ENCODE measurements at regions not wholly inside any gene's neighbourhood (a gene's known extent, or its start where the extent isn't known, plus 50 kb on each side); places are given as distances from the start of the nearest gene placed in this dataset.

- peak overlapping the region in 1 of 4 donors; percentile 1 for H3K27ac ChIP-seq
Measured at GRCh38 chr12:74791365-74791764, 253.7 kb downstream of the ATXN7L3B start.

GRCh38 chr12:74794522-74794921, 256.9 kb downstream of the ATXN7L3B start:
- H3K4me3 ChIP-seq: no peak overlapping the region
- TF ChIP-seq POLR2A (IDR thresholded peaks at IDR 0.05): no peak
- TF ChIP-seq, protein P1, sequence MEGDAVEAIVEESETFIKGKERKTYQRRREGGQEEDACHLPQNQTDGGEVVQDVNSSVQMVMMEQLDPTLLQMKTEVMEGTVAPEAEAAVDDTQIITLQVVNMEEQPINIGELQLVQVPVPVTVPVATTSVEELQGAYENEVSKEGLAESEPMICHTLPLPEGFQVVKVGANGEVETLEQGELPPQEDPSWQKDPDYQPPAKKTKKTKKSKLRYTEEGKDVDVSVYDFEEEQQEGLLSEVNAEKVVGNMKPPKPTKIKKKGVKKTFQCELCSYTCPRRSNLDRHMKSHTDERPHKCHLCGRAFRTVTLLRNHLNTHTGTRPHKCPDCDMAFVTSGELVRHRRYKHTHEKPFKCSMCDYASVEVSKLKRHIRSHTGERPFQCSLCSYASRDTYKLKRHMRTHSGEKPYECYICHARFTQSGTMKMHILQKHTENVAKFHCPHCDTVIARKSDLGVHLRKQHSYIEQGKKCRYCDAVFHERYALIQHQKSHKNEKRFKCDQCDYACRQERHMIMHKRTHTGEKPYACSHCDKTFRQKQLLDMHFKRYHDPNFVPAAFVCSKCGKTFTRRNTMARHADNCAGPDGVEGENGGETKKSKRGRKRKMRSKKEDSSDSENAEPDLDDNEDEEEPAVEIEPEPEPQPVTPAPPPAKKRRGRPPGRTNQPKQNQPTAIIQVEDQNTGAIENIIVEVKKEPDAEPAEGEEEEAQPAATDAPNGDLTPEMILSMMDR (IDR thresholded peaks at IDR 0.05 in 4 of 5, conservative IDR thresholded peaks at IDR 0.05 in 1 of 5): no peak
- no peak for ATAC-seq
- intact Hi-C loops (cut with DNase I; ENCODE audit: low total_unique reads) (no loop called here), in situ Hi-C loops (cut with MboI; ENCODE audit: low sequenced_read_pairs in 4 of 4) (no loop called here)
- no peak for DNase-seq
- H3K36me3 ChIP-seq: no peaks in the 10 kb centered on the region
- peaks cover 0 to 4% of the 10 kb centered on the region in 2 donors for H3K4me1 ChIP-seq
- H3K27ac ChIP-seq: no peak overlapping the region
- H3K9me3 ChIP-seq: no peaks in the 10 kb centered on the region
- no peaks in the 10 kb centered on the region for H3K27me3 ChIP-seq

More at GRCh38 chr12:74791365-74791764, 253.7 kb downstream of the ATXN7L3B start:
- Histone ChIP-seq H3K27me3 (no peaks in the 10 kb centered on the region), H3K9me3 (no peaks in the 10 kb centered on the region), H3K4me1 (peaks cover 0 to 4% of the 10 kb centered on the region in 2 donors), H3K4me3 (no peak overlapping the region), H3K36me3 (no peaks in the 10 kb centered on the region)
- in situ Hi-C loops (cut with MboI; ENCODE audit: low sequenced_read_pairs in 4 of 4): no loop called here
- DNase-seq (peak in 1 of 2 donors; percentile 19), ATAC-seq (peak; percentile 12 to 68)
- intact Hi-C loops (cut with DNase I; ENCODE audit: low total_unique reads): no loop called here
- no peak for TF ChIP-seq POLR2A (IDR thresholded peaks at IDR 0.05)
- TF ChIP-seq, protein P1 (IDR thresholded peaks at IDR 0.05 in 4 of 5, conservative IDR thresholded peaks at IDR 0.05 in 1 of 5): no peak

GRCh38 chr12:74801625-74802024, 264.0 kb downstream of the ATXN7L3B start:
- intact Hi-C loops (cut with DNase I; ENCODE audit: low total_unique reads): no loop called here
- TF ChIP-seq POLR2A (IDR thresholded peaks at IDR 0.05): no peak
- TF ChIP-seq, protein P1 (IDR thresholded peaks at IDR 0.05 in 4 of 5, conservative IDR thresholded peaks at IDR 0.05 in 1 of 5): no peak

GRCh38 chr12:74816398-74817175, 279.0 kb downstream of the ATXN7L3B start:
- intact Hi-C loops (cut with DNase I; ENCODE audit: low total_unique reads): no loop called here
- H3K9me3 ChIP-seq: no peaks in the 10 kb centered on the region
- no peaks in the 10 kb centered on the region for H3K27me3 ChIP-seq
- in situ Hi-C loops (cut with MboI; ENCODE audit: low sequenced_read_pairs in 4 of 4): no loop called here
- ATAC-seq (no peak), DNase-seq (no peak)
- no peaks in the 10 kb centered on the region for H3K4me1 ChIP-seq
- no peak overlapping the region for H3K4me3 ChIP-seq
- H3K36me3 ChIP-seq: no peaks in the 10 kb centered on the region
- no peak overlapping the region for H3K27ac ChIP-seq
- TF ChIP-seq POLR2A (IDR thresholded peaks at IDR 0.05): no peak
- TF ChIP-seq, protein P1 (IDR thresholded peaks at IDR 0.05 in 4 of 5, conservative IDR thresholded peaks at IDR 0.05 in 1 of 5): no peak

More at GRCh38 chr12:74801625-74802024, 264.0 kb downstream of the ATXN7L3B start:
- Histone ChIP-seq H3K4me1 (peaks cover 0 to 5% of the 10 kb centered on the region in 2 donors), H3K4me3 (no peak overlapping the region), H3K27ac (no peak overlapping the region), H3K27me3 (no peaks in the 10 kb centered on the region), H3K36me3 (no peaks in the 10 kb centered on the region), H3K9me3 (no peaks in the 10 kb centered on the region)
- no peak for DNase-seq
- ATAC-seq: no peak
- in situ Hi-C loops (cut with MboI; ENCODE audit: low sequenced_read_pairs in 4 of 4): no loop called here

Data from gastrocnemius medialis (tissue), 4 donors.